Daoy (cell line): ENCODE measurements at regions not wholly inside any gene's neighbourhood (a gene's known extent, or its start where the extent isn't known, plus 50 kb on each side); places are given as distances from the start of the nearest gene placed in this dataset.

Source experiments
- DNase-seq: peaks from one replicate; pipeline ENCODE4 v3.0.0-alpha.2; 2015; ENCODE audit warnings: low read depth

GRCh38 chr18:57202881-57203280 is 56.0 kb downstream of the BOD1L2 start:
- no peak for DNase-seq

GRCh38 chr18:57205641-57206040 is 58.8 kb downstream of the BOD1L2 start:
- DNase-seq, result no peak

GRCh38 chr18:57207124-57207916 is 60.4 kb downstream of the BOD1L2 start:
- DNase-seq, result no peak

- peak; percentile 22 for DNase-seq
Observed at GRCh38 chr18:57208047-57208446, 61.2 kb downstream of the BOD1L2 start.

- DNase-seq, result peak; percentile 3
Observed at GRCh38 chr18:57209713-57210106, 62.8 kb downstream of the BOD1L2 start.

GRCh38 chr18:57210107-57210715 is 63.3 kb downstream of the BOD1L2 start:
- DNase-seq, result peak; percentile 89

GRCh38 chr18:57210716-57211411 is 64.0 kb downstream of the BOD1L2 start:
- DNase-seq, result peak; percentile 42

- DNase-seq, result no peak
Observed at GRCh38 chr18:57211412-57211750, 64.5 kb downstream of the BOD1L2 start.

GRCh38 chr18:57211776-57212175 is 64.9 kb downstream of the BOD1L2 start:
- no peak for DNase-seq

GRCh38 chr18:57212678-57213077 is 65.8 kb downstream of the BOD1L2 start:
- DNase-seq, result no peak

- DNase-seq, result no peak
Observed at GRCh38 chr18:57214976-57215375, 68.1 kb downstream of the BOD1L2 start.

GRCh38 chr18:57218281-57218680 is 71.4 kb downstream of the BOD1L2 start:
- DNase-seq, result no peak

GRCh38 chr18:57219964-57220363 is 73.1 kb downstream of the BOD1L2 start:
- DNase-seq, result no peak

- no peak for DNase-seq
Observed at GRCh38 chr18:57220480-57220879, 73.6 kb downstream of the BOD1L2 start.

- DNase-seq, result no peak
Observed at GRCh38 chr18:57220930-57221483, 74.1 kb downstream of the BOD1L2 start.

- no peak for DNase-seq
Observed at GRCh38 chr18:57223144-57223870, 76.4 kb downstream of the BOD1L2 start.

- no peak for DNase-seq
Observed at GRCh38 chr18:57230861-57231585, 84.1 kb downstream of the BOD1L2 start.

GRCh38 chr18:57231864-57232263 is 85.0 kb downstream of the BOD1L2 start:
- DNase-seq, result no peak

GRCh38 chr18:57234346-57234745 is 87.5 kb downstream of the BOD1L2 start:
- no peak for DNase-seq

GRCh38 chr18:57241869-57242268 is 95.0 kb downstream of the BOD1L2 start:
- DNase-seq, result no peak

GRCh38 chr18:57242285-57242684 is 95.4 kb downstream of the BOD1L2 start:
- no peak for DNase-seq
